Lower leg skin (tissue), 3 donors: ENCODE measurements at regions not wholly inside any gene's neighbourhood (a gene's known extent, or its start where the extent isn't known, plus 50 kb on each side); places are given as distances from the start of the nearest gene placed in this dataset.

ENCODE experiments used
- CTCF ChIP-seq, 3 donors: fragments of 450-650 bp; IDR thresholded peaks; one replicate each; pipeline ENCODE4 v1.5.1; 2016; ENCODE audit warnings: antibody characterized with exemption in 3 of 3, mild to moderate bottlenecking in 3 of 3, moderate library complexity in 2 of 3
- POLR2A ChIP-seq, 2 donors: fragments of 450-650 bp; IDR thresholded peaks; one replicate each; pipeline ENCODE4 v1.6.1; 2016 to 2017; ENCODE audit warnings: antibody characterized with exemption in 2 of 2, mild to moderate bottlenecking in 1 of 2, moderate library complexity in 1 of 2

- TF ChIP-seq CTCF (IDR thresholded peaks at IDR 0.05) (no peak), POLR2A (IDR thresholded peaks at IDR 0.05) (no peak)
These were observed 424.3 kb downstream of the RPS24 start for GRCh38 chr10:78457804-78458482.
